RWPE1 (cell line): ENCODE measurements at regions not wholly inside any gene's neighbourhood (a gene's known extent, or its start where the extent isn't known, plus 50 kb on each side); places are given as distances from the start of the nearest gene placed in this dataset.

Experiments
- CTCF ChIA-PET: fragments of 350-600 bp; sonication (Branson Sonifier 250); formaldehyde crosslinking; extraction: SDS; loops from one replicate; lab custom pipeline; 2021; lab: Yijun Ruan, JAX
- POLR2A ChIA-PET: fragments of 400-600 bp; formaldehyde crosslinking; extraction: SDS; loops from one replicate; lab custom pipeline; 2020; ENCODE audit warnings: antibody characterized with exemption; ENCODE audit not compliant: low non-redundant PET; lab: Yijun Ruan, JAX
- DNase-seq: peaks from one replicate; pipeline ENCODE4 v3.0.0; 2012; ENCODE audit warnings: low spot score
- H3K27ac ChIP-seq: fragments of 450-650 bp; 2 replicates; pipeline ENCODE4 v1.5.1; 2017
- TF ChIP-seq, protein P1 (sequence below): fragments of 450-650 bp; conservative IDR thresholded peaks from 2 replicates; pipeline ENCODE4 v1.5.1; 2017; ENCODE audit warnings: low read depth, mild to moderate bottlenecking

DNA sequence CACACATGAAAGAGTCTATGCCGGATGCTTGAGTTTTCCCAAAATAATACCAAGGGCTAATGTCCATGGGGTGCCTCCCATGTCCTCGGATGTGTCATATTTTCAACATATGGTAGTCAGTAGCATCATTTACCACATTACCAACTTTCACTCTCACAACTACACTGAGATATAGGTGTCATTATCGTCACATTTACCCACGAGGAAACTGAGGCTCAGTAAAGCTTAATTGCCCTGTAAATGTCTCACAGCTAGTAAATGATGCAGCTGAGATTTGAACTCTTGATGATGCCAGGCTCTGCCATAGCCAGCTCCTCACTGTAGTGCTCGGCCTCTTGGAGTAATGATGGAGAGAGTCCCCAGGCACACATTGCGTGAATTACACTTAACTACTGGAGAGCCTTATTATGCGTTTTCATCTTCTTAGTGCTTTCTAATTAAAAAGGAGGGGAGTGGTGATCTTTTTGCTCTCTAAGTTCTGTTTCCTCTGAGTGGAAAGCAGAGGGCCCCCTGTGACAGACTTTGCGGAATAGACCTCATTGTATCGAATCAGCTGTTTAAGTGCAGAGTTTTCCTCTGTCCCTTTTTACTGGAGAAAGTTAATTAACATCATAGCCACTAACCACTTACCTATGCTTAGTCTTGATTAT is 142.0 kb upstream of the SLCO3A1 start:
- DNase-seq: no peak
- TF ChIP-seq, protein P1, sequence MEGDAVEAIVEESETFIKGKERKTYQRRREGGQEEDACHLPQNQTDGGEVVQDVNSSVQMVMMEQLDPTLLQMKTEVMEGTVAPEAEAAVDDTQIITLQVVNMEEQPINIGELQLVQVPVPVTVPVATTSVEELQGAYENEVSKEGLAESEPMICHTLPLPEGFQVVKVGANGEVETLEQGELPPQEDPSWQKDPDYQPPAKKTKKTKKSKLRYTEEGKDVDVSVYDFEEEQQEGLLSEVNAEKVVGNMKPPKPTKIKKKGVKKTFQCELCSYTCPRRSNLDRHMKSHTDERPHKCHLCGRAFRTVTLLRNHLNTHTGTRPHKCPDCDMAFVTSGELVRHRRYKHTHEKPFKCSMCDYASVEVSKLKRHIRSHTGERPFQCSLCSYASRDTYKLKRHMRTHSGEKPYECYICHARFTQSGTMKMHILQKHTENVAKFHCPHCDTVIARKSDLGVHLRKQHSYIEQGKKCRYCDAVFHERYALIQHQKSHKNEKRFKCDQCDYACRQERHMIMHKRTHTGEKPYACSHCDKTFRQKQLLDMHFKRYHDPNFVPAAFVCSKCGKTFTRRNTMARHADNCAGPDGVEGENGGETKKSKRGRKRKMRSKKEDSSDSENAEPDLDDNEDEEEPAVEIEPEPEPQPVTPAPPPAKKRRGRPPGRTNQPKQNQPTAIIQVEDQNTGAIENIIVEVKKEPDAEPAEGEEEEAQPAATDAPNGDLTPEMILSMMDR: no peak
- POLR2A ChIA-PET: no interaction called here
- H3K27ac ChIP-seq: no peak overlapping the region
- CTCF ChIA-PET: no interaction called here

DNA sequence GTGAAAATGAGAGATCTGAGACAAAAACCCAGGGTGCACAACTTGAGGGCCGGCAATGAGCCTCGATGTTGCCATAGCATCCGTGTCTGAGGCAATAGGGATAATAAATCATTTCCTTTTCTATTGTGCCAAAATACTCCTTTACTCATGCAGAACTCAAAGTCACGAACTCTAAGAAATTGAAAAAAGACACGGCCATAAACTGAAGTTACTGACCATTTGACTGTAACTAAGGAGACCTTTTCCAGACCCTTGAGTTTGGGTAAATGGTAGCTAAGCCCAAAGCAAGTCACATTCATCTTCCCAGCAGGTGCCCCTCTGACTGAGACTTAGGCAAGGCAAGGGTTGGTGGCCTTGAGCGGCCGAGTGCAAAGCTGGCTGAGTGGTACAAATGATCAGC is 141.2 kb upstream of the SLCO3A1 start:
- TF ChIP-seq, protein P1: no peak
- CTCF ChIA-PET: interaction anchor here (1.4 kb wide), 1 partner anchor 365 kb away, joined by 7 read pairs; no protein-coding TSS in a partner anchor
- DNase-seq: no peak
- H3K27ac ChIP-seq: no peak overlapping the region
- POLR2A ChIA-PET: no interaction called here

DNA sequence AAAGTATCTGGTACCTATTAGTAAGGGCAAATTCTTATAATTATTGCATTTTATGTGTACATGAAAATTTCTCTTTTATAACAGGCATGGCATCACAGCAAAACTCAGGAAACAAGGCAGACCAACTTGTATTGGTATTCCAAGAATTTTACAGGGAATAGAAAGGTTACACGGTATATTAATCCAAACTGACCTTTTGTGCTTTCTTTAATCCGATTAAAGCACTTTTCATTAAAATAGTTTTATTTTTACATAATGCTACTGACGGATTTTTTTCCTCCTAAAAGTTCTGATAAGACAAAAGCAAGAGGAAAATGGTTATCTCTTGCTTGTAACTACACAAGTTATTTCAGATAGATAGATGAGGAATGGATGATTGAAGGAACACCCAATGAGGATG is 137.0 kb upstream of the SLCO3A1 start:
- no peak for DNase-seq
- POLR2A ChIA-PET: no interaction called here
- TF ChIP-seq, protein P1: no peak
- no peak overlapping the region for H3K27ac ChIP-seq
- CTCF ChIA-PET: no interaction called here

DNA sequence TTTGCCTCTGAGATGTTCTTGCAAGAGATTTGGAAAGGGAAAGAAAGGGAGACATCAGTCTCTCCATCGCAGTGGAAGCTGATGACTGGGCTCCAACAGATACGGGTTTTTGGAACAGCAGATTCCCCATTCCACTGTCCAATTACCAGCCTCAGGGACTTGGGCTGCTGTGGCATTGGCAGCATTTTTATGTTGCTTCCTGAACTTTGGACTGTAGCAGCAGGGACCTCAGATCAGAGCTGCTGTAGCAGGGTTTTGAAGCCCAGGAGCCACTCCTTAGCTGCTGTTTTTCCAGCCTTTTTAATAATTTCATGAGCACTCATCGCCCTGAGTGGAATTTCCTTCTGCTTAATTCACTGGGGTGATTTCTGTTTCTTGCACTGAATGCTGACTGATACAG is 135.7 kb upstream of the SLCO3A1 start:
- TF ChIP-seq, protein P1: no peak
- H3K27ac ChIP-seq: no peak overlapping the region
- POLR2A ChIA-PET: no interaction called here
- CTCF ChIA-PET: no interaction called here
- no peak for DNase-seq

DNA sequence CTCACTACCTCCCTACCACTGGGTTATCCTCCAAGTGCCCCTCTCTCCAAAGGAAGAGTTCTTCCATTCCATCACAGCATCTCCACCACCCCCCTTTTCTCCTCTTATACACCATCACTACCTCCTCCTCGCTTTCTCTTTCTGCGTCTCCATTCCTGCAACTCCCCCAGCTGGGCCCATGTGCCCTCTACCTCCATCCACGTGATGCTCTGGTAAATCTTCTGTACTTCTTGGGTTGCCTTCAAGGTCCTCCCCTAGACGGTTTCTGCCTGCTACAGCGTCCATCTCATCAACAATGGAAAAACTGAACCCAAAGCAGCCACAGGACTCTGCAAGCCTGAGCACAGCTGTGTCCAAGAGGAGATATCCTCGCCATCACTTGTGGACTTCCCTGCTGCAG is 129.5 kb upstream of the SLCO3A1 start:
- CTCF ChIA-PET: interaction anchor here (0.6 to 1.0 kb wide), 2 partner anchors 13 to 130 kb away, joined by 3 to 8 read pairs; partner anchors contain the start of gene SLCO3A1
- POLR2A ChIA-PET: no interaction called here
- DNase-seq: no peak
- TF ChIP-seq, protein P1: no peak
- H3K27ac ChIP-seq: no peak overlapping the region

DNA sequence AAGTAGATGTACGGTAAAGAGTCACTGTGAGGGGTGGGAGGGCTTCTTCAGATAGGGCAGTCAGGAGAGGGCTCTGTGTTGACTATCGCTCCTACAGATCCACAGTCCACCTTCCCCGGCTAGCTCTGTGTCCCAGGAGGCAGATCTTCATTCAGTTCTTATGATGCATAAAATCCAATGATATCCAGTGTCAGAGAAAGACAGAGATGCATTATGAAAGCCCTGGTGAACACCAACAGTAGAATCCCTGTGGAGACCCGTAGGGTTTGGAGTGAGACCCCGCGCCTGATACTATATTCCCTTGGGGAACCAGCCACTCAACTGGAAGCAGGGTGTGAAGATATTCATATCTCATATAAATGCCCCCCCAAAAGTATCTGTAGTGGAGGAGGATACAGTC is 119.8 kb upstream of the SLCO3A1 start:
- ChIA-PET CTCF (interaction anchor here (0.7 kb wide), 1 partner anchor 343 kb away, joined by 3 read pairs; no protein-coding TSS in a partner anchor), POLR2A (no interaction called here)
- DNase-seq: no peak
- H3K27ac ChIP-seq: no peak overlapping the region
- TF ChIP-seq, protein P1: no peak
